H54 (cell line): ENCODE measurements at regions not wholly inside any gene's neighbourhood (a gene's known extent, or its start where the extent isn't known, plus 50 kb on each side); places are given as distances from the start of the nearest gene placed in this dataset.

ENCODE experiments used
- DNase-seq: peaks from one replicate; pipeline ENCODE4 v3.0.0; 2011; ENCODE audit warnings: low spot score, mixed read lengths; ENCODE audit not compliant: insufficient read length
- FAIRE-seq: peaks from 3 replicates; lab custom pipeline; 2011; peaks lifted over from hg19 to GRCh38; lab: Jason Lieb, UNC
- POLR2A ChIP-seq: IDR thresholded peaks from 2 replicates; pipeline ENCODE4 v1.6.1; 2011; ENCODE audit warnings: low read depth, mild to moderate bottlenecking, low read length

DNA sequence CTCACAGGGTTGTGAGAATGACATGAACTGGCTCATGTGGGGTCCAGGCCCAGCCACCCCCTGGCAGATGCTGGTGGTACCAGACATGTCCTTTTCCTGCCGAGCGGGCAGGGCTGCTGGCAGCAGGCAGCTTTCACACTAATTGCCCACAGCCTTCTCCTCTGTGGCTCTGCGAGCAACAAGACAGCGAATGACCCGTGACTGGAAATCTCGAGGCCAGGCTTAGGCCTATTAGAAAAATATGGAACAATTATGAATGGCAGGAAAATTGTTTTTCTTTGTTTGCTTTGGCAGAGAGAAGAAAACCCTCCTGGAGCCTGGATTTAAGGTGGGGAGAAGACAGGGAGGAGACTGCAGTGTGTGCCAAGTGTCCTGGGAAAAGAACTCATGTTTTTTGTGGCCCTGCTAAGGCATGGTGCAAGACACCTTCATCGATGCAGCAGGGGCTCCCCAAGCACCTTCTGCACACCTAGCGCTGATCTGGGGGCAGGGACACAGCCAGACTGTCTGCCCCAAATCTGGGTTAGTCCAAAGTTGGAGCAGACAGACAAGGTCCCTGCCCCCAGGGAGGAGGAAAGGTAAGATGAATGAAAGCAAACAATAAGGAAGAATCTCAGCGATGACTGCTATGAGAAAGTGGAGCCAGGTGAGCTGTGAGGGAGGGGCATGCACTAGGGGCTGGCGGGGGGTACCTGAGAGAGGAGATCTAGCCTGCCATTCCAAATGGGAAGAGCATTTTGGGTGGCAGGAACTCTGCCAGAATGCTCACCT lies 193.8 kb upstream of the TLE3 start:
- DNase-seq, result no peak
- TF ChIP-seq POLR2A, result no peak
- FAIRE-seq, result no peak

DNA sequence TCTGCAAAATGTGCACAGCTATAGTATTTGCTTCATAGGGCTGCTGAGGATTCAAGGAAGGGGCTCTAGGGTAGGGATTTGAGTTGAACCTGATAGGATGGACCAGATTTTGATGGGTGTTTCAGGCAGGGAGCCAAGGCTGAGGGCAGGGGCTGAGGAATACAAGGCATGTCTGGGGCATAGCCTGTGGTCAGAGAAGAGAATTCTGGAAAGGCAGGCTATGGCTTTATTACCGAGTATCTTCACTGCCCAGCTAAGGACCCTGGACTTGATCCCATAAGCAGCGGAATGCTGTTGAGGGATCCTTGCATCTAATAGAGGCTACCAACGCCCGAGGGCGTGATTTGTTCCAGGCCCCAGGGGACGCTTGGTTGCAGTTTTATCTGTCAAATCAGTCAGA lies 193.0 kb upstream of the TLE3 start:
- FAIRE-seq (no peak), DNase-seq (no peak)
- no peak for TF ChIP-seq POLR2A

DNA sequence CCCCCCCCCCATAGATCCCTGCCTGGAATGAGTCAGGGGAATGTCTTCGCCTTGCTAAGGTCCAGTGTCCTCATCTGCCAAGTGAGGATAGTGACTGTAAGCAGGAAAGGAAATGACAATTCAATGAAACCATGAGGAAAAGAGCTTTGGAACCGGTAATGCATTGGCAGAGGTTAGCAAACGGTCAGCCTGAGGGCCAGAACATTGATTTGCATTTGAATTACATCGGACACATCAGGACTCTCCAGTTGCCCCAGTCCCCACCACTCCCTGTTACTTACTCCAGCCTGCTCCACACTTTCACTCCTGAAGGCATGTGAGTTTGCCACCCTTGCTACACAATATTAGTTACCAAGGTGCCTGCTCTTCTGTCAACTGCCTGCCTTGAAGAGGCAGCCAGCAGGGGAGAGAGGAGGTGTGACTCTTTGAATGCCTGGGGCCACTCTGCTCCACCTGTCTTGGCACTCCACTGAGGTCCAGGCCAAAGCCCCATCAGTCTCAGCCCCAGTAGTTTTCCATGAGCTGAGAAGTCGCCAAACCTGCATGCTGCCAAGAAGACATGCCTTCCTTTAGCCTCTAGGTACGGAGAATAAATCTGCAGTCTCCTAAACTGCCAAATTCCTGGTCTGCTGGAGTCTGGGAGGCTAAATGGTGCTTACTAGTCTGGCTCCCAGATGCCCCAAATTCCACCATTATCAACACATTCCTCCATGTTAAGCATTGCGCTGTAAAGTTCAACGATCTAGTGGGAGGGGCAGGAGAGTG lies 191.7 kb upstream of the TLE3 start:
- DNase-seq (no peak), FAIRE-seq (no peak)

DNA sequence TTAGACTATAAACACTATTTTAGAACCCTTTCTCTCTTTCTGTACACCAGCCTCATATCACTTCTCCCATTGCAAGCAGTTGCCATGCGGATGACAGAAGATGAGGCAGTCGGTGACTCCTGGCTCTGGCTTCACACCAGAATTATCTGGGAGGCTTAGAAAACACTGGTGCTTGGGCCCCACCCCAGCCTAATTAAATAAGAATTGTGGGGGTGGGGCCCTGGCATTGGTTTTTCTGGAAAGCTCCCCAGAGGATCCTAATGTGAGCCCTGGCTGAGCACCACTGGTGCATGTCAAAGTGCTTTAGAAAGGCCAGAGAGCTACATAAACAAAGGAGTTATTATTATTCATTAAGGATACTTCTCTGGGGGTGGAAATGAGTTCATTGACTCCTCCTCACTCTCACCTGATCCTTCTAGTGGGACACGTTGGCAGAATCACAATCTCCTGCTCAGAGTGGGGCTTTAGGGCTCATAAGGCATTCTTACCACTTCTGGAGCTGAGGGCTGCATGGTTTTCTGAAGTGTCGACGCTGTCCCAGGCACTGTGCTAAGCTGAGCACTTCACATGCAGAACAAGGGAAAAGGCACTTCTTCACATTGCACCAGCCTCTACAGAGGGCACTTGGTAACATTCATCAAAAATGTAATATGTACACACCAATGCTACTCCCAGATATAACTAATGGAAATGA lies 188.5 kb upstream of the TLE3 start:
- FAIRE-seq (no peak), DNase-seq (no peak)
- TF ChIP-seq POLR2A, result no peak

More for the DNA sequence above, 191.7 kb upstream of the TLE3 start:
- no peak for TF ChIP-seq POLR2A

DNA sequence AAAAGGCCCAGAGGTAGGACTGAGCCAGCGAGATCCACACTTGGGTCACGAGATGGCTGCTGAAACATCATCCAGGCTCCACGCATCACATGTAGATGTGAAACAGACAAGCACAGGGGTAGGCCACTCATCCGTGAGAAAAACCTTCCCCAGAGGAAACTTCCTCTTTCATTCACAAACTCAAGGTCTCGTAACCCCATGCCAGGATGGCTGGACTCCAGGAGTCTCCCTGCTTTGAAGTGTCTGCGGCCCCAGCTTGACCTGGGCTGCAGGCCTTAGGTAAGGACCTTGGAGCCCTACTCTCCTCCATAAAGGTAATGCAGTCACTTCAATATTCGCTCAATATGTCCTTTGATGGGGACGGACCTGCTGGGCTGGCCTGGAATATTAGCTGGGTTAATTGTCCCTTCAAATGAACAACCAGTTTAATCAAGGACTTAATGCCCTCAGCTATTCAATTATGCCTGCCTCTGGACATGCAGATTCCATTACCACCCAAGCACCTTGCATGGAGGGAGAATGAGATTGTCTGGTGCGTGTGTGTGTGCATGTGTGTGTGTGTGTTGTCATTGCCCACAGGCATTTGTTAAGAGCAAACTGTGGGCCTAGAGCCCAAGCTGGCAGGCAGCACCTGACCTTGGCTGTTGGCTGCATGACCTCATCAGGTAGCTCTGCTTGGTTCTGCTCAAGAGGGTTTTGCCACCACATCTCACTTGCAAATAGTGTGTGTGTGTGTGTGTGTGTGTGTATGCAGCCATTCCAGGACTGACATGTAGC lies 186.9 kb upstream of the TLE3 start:
- TF ChIP-seq POLR2A, result no peak
- FAIRE-seq, result no peak
- DNase-seq, result no peak

DNA sequence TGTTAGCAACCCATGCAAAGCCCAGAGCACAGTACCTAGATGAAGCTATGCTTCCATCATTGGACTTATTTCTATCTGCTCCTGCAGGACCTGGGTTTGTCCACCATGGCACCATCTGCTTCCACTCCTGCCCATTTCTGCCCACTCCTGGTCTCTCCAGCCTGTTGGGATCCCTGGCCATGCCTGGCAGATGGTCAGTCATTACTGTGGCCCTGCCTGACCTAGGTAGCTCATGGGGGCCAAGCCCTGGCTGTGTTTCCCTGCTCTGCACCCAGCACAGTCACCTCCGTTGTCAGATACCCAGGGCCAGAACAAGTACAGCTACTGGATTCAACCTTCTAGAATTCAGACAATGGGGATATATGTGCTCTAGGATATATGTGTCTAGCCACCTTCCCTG lies 185.8 kb upstream of the TLE3 start:
- no peak for DNase-seq
- FAIRE-seq, result no peak

DNA sequence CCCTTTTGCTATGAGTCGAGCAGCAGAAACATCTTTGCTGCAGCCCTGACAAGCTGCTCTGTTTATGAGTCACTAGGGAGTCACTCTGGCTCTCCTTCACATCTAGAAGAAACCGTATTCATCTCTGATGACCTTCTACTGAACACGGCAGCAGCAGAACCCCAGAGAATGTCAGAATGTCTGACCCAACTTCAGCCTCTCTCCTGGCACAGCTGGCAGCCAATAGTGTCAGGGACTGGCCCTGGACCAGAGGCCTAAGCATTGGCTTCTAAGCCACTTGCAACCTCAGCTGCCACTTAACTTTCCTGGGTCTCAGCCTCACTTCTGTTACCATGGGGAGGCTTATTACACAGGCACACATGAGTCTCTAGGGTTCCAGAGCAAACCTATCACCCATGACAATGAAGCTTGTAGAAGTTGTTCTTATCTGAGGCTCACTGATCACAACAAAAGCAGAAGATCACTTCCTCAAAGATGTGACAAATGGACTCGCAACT lies 184.1 kb upstream of the TLE3 start:
- DNase-seq (no peak), FAIRE-seq (no peak)
- TF ChIP-seq POLR2A, result no peak

More for the DNA sequence above, 185.8 kb upstream of the TLE3 start:
- TF ChIP-seq POLR2A, result no peak

DNA sequence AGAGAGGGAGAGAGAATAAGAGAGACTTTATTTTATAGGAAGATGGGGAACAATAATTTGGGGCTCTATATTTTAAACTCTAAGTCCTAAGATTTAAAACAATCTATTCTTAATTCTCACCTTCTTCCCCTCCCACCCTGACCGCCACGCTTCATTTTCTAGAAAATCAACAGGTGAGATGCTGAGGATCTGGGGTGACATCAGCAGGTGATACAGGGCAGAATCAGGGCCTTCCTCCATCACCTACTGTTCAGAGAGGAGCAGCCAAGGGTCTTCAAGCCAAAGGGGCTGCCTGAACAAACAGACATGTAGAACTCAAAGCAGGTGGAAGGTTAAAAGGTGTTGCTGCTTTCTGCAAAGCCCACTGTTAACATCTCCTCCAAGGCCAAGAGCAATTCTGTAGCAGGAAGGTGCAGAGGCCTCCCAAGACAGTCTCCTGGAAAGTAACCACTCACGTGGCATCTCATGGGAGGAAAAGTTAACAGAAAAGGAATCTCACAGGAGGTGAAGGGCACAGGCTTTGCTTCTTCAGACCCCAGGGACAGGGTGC lies 183.6 kb upstream of the TLE3 start:
- TF ChIP-seq POLR2A, result no peak
- DNase-seq (no peak), FAIRE-seq (no peak)

DNA sequence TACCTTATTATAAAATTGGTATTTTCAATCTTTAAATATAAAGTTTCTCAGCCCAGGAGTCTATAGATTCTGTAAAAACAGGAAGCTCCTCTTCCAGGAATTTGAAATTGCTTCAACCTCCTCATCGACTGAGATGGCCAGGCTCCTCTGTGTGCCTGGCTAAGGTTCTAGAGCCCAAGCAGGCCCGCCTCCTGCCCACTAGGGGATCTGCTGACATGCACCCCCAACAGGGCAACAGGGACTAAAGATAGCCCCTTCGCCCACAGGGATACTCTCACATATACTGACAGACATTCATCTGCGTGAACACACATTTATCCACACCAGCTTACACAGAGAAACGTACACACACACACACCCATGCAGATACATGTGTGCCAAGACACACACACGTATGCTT lies 183.1 kb upstream of the TLE3 start:
- no peak for FAIRE-seq
- no peak for DNase-seq
- TF ChIP-seq POLR2A, result no peak

DNA sequence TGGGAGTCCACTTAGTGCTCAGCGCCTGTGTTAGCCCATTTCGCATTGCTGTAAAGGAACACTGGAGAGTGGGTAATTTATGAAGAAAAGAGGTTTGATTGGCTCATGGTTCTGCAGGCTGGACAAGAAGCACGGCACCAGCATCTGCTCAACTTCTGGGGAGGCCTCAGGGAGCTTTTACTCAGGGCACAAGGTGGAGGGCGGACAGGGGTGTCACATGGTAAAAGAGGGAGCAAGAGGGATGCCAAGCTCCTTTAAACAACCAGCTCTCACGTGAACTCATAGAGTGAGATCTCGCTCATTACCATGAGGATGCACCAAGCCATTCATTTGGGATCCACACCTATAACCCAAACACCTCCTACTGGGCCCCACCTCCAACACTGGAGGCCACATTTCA lies 181.4 kb upstream of the TLE3 start:
- TF ChIP-seq POLR2A, result no peak
- DNase-seq (no peak), FAIRE-seq (no peak)

DNA sequence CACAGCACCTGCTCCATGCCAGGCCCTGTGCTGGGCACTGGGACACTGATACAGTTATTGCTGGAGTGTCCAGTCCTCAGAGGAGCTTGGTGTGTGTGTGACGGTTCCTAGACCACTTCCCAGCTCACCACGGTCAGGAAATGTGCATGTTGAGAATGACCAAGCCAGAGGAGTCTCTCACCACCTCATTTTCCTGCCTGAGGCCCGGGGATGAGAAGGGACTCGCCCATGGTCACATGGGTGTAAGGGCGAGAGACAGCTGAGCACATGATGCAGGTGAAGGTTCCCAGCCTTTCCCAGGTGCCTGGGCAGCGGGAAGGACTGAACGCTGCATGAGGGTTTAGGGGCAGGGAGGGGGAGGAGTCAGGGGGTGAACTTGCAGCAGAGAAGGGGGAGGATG lies 180.9 kb upstream of the TLE3 start:
- DNase-seq (no peak), FAIRE-seq (no peak)
- TF ChIP-seq POLR2A, result no peak

DNA sequence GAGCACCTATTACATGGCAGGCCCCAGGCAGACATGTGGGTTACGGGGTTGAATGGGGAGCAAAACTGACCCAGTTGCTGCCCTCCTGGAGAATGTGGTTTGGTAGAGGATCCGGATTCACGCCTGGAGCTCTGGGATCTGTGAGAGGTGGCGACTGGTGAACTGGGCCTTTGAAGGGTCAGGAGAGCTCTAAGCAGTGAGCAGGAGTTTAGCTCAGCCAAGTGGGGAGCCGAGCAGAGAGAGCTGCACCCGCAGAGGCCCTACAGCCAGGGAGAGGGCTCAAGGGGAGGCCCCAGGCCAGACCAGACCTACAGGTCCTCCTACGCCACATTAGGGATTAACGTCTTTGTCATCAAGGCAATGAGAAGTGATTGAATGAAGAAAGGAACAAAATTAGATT lies 179.8 kb upstream of the TLE3 start:
- DNase-seq (no peak), FAIRE-seq (no peak)
- no peak for TF ChIP-seq POLR2A

DNA sequence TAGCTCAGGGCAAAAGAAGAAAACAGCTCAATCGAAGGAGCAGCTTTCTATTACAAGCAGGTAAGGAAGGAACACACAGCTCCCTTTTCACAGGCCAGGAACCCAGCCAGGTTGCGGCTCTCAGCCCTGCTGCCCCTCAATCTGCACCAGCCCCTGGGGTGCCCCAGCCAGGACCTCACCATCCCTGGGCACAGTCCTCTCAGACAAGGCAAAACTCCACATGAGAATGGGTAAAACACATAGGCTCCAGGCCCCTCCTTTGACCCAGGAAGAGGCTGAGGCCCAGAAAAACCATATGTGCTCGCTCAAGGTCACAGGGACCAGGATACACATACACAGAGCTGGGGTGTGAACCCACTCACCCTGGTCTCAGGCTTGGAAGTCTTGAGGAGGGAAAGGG lies 178.7 kb upstream of the TLE3 start:
- no peak for TF ChIP-seq POLR2A
- DNase-seq, result no peak
- no peak for FAIRE-seq
